Esophagus mucosa (tissue), 1 donor: ENCODE measurements at regions not wholly inside any gene's neighbourhood (a gene's known extent, or its start where the extent isn't known, plus 50 kb on each side); places are given as distances from the start of the nearest gene placed in this dataset.

Experiments
- ATAC-seq: fragments of 200-7000 bp; cut with Tn5 transposase; one replicate; pipeline ENCODE4 v1.9.1; 2020
- donor health status: DM: yes; HTN: yes; CAD: no.

GRCh38 chr4:127131527-127131926 lies 501.2 kb upstream of the INTU start:
- no peak for ATAC-seq

GRCh38 chr4:127134490-127134889 lies 498.3 kb upstream of the INTU start:
- no peak for ATAC-seq

GRCh38 chr4:127138586-127138985 lies 494.2 kb upstream of the INTU start:
- ATAC-seq: no peak

GRCh38 chr4:127139788-127140286 lies 492.9 kb upstream of the INTU start:
- no peak for ATAC-seq

GRCh38 chr4:127140306-127140705 lies 492.5 kb upstream of the INTU start:
- ATAC-seq: no peak

GRCh38 chr4:127141856-127142255 lies 490.9 kb upstream of the INTU start:
- no peak for ATAC-seq

GRCh38 chr4:127143460-127144195 lies 489.1 kb upstream of the INTU start:
- ATAC-seq: no peak

- no peak for ATAC-seq
Measured at GRCh38 chr4:127145006-127145540, 487.7 kb upstream of the INTU start.

- no peak for ATAC-seq
Measured at GRCh38 chr4:127148165-127148564, 484.6 kb upstream of the INTU start.

GRCh38 chr4:127149086-127149485 lies 483.7 kb upstream of the INTU start:
- no peak for ATAC-seq

- no peak for ATAC-seq
Measured at GRCh38 chr4:127151941-127152340, 480.8 kb upstream of the INTU start.

GRCh38 chr4:127155116-127155515 lies 477.6 kb upstream of the INTU start:
- no peak for ATAC-seq

- ATAC-seq: no peak
Measured at GRCh38 chr4:127155555-127155954, 477.2 kb upstream of the INTU start.

GRCh38 chr4:127162741-127163140 lies 470.0 kb upstream of the INTU start:
- ATAC-seq: no peak

- ATAC-seq: no peak
Measured at GRCh38 chr4:127165971-127166370, 466.8 kb upstream of the INTU start.

- ATAC-seq: no peak
Measured at GRCh38 chr4:127174201-127174600, 458.6 kb upstream of the INTU start.

GRCh38 chr4:127174616-127175015 lies 458.1 kb upstream of the INTU start:
- ATAC-seq: no peak

- ATAC-seq: no peak
Measured at GRCh38 chr4:127179256-127180087, 453.3 kb upstream of the INTU start.

- no peak for ATAC-seq
Measured at GRCh38 chr4:127181001-127181400, 451.8 kb upstream of the INTU start.

- no peak for ATAC-seq
Measured at GRCh38 chr4:127182687-127183086, 450.1 kb upstream of the INTU start.

GRCh38 chr4:127188847-127189246 lies 443.9 kb upstream of the INTU start:
- no peak for ATAC-seq

- no peak for ATAC-seq
Measured at GRCh38 chr4:127194281-127194680, 438.5 kb upstream of the INTU start.

- no peak for ATAC-seq
Measured at GRCh38 chr4:127196655-127197352, 436.0 kb upstream of the INTU start.
